ENCODE measurements at regions not wholly inside any gene's neighbourhood (a gene's known extent, or its start where the extent isn't known, plus 50 kb on each side); places are given as distances from the start of the nearest gene placed in this dataset.

DNA sequence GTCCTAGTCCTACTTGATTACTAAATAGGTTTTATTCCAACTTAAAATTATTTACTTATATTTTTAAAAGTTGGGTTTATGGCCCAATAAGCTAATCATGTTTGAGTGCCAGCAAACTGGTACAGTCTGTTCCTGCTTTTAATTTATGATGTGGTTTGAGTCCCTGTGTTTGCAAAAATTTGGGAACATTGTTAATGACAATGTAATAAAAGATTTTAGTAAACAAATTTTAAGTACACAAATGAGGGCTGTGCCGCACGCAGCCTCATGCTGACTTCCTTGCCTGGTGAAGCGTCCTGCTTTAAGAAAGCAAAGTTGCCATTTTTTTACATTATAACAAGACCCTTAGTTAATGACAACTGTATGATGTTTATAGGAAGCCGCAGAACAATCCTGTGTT, 96.8 kb upstream of the MAP1B start:
- no peak for DNase-seq

DNA sequence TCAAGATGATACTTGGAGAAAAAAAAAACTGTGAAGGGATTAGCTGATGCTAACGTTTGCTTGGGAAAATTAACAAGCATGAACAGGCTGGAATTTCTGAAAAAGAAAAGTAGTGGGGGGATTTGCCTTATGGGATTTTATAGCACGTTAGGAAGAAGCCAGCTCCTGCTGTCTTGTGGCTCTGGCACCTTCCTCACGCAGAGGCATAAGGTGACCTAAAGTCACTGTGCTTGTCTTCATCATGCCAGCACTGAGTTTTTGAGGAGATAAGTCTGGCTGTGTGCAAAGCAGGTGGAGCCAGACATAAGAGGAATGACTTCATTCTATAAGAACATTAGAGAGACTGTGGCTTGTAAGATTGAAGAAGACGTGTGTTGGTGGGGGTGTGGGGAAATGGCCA, 94.4 kb upstream of the MAP1B start:
- no peak for DNase-seq

DNA sequence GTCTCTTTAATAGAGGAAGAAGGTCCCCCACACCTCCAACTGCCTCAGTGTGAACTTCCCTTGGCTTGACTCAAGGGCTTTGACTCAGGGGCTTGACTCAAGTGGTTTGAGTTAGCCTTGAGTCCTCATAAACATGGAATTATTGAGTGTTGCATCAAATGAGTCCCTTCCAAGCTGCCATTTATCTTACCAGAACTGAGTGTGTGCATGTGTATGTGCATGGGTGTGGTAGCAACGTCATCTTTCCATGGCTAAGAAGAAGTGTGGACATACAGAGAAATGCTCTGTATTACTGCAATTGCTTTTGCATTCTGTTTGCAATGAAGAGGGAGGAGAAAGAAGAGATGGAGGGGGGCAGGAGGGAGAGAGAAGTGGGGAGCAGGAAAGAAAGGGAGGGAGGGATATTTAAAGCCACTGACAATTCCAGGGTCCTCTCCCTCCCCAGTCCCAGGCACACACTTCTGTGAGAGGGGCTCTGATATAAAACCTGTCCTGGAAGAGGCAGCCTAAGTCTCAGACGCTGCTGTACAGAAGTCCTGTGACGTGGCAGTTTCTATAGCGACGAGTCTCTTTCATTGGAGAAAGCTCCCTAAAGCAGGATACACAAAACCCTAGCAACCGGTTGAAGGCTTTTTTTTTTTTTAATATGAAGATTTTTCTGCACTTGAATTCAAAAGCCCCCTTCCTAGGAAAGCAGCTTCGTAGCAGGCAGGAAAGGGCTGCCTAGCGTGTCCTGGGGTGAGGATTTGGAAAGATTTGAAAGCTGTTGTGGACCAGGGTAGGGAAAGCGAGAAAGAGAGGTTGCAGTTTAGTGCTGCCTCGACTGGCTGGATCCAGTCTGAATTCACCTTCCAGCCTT, 93.3 kb upstream of the MAP1B start:
- DNase-seq, result no peak

DNA sequence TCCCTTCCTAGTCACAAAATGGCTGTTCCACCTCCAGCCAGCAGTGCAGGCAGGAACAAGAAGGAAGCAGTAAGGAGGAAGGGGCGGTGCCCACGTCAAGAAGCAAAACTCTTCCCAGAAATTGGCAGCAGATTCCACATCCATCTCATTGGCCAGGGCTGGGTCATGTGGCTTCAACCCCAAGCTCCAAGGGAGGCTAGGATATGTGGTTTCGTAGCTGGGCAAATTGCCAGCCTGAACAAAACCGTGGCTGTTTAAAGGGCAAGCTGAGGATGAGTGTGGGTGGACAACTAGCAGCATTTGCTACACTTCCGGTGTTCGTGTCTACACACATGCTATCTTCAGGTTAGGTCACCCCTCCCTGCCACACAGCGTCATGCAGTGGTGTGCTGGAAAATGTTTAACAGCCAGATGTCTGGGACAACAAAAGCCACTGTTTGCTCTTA, 92.1 kb upstream of the MAP1B start:
- DNase-seq, result peak; percentile 20 to 22

DNA sequence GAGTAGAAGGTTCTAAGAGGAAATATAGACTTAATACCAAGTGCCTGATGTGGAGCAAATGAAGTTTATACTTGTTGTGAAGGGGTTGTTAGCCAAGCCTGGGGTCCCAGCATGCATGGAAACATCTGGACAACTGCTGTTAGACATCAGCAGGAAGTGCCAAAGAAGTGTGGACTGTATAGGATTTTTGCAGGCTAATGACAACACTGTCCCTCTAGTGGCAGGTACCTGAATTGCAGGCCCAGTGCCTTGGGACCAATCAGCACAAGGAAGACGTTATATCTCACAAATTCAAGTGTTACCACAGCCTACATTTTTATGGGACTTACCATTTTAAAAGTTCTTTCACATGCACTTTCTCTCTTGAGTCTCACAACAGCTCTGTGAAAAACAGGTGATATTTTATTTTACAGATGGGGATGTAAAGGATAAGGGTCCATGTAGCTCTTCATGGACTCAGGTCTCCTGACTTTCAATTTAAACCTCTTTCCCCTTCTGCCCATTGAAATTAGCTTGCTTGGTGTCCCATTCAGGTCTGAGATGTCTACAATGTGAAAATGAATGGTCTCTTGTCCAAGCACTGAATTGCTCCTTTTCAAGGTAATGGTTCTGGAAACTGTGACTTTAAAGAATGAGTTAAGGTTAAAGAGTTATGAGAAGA, 89.0 kb upstream of the MAP1B start:
- DNase-seq, result peak; percentile 77 to 79

DNA sequence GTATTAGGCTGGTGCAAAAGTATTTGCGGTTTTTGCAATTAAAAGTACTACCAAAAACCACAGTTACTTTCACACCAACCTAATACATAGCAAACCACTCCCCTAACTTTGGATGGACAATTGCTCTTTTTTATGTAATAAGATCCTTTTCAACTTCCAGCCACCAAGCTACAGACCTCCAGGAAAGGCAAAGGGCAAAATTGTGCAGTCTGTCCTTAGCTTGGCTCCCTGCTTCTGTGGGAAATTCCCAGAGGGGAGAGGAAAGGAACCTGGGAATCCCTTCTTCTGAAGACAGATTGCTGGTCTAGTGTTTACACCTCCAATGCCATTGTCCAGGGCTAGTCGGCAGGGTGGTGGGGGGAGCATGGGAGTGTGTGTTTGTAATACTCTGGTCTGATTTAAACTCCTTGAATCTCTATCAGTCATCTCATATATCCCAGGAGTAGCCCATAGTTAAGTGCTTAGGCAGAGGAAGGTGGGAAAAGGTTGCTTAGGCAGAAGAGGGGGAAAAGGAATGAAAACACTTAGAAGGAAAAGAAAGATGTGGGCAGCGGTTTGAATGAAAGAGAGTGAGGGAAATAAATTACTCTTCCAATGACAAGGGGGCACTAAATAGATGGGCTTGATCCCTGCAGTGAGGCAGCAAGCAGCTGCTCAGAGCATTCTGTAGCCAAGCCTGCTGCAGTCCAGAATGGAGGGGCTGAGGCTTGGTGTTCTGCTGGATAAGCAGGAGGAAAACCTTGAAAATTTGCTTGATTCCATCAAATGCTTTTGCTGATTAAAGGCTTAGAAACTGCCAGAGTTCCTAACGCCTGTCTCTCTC, 86.9 kb upstream of the MAP1B start:
- no peak for DNase-seq

DNA sequence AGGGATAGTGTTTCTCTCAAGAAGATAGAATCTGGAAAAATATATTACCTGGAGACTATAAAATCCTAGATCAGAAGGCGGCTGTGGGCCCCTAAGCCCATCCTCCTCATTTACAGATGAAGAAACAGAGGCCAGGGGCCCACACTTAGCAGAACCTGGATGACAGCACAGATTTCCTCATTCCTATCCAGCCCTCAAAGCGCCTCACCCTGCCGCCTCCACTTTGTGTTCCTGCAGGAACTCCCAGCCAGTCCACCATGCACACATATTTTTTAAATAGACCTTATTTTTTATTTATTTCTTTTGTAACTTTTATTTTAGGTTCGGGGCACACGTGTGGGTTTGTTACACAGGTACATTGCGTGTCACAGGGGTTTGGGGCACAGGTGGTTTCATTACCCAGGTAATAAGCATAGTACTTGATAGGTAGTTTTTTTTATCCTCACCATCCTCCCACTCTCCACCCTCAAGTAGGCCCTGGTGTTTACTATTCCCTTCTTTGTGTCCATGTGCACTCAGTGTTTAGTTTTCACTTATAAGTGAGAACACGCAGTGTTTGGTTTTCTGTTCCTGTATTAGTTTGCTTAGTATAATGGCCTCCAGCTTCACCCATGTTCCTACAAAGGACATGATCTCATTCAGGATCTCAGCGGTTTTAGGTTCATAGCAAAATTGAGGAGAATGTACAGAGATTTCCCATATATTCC, 85.5 kb upstream of the MAP1B start:
- no peak for DNase-seq

DNA sequence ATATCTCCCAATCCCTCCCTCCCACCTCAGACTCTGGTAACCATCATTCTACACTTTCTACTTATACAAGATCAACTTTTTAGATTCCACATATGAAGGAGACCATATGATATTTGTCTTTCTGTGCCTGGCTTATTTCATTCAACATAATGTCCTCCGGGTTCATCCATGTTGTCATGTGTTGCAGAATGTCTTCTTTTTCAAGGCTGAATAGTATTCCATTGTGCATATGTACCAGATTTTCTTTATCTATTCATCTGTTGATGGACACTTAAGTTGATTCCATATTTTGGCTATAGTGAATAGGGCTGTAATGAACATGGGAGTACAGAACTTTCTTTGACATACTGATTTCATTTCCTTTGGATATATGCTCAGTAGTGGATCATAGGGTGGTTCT, 78.9 kb upstream of the MAP1B start:
- DNase-seq, result no peak

DNA sequence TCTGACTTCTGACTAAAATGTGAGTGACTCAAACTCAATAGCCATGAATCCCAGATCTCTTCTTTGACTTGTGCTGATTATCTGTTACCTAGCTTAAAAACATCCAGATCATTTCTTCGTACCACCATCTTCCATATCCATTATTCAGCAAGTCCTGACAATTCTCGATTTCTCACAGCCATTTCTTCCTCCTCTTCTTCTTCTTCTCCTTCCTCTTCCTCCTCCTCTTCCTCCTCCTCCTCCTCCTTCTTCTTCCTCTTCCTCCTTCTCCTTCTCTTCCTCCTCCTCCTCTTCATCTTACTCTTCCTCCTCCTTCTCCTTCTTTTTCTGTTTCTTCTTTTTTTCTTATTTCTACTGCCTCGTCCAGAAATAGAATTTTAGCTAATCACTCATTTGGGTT, 77.0 kb upstream of the MAP1B start:
- no peak for DNase-seq

DNA sequence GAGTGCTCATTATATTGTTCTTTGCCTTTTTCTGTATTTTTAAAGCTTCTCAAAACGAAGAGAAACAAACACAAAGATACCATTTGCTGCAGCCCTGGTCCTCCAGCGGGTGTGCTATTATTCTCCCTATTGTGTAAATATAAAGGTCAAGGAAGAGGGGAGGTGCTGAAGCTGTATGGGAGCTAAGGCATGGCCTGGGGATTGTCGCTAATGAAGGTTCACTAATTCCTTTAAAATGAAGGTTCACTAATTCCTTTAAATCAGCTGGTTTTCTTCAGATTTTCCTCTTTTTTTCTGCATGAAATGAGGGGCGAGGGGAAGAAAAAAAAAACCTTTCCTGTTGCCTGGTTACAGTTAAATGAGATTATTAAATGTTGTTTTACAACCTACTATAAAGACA, 74.5 kb upstream of the MAP1B start:
- no peak for DNase-seq

DNA sequence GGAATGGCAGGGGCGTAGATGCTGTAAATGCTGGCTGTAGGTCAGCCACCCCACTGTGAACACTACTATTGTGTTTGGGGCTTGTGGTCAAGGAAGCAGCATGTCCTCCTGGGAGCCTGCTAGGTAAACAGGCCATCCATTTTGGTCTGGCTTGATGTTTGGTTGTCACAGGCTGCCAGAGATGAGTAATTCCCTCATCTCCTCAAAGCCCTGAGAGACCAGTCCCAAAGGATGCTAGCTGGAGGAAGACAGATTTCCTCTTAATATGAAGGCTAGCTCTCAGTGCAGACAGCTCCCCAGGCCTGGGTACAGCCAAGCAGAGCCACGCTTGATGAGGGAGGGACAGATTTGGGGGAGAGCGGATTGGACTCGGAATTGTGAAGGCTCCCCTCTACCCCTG, 72.5 kb upstream of the MAP1B start:
- DNase-seq, result no peak

DNA sequence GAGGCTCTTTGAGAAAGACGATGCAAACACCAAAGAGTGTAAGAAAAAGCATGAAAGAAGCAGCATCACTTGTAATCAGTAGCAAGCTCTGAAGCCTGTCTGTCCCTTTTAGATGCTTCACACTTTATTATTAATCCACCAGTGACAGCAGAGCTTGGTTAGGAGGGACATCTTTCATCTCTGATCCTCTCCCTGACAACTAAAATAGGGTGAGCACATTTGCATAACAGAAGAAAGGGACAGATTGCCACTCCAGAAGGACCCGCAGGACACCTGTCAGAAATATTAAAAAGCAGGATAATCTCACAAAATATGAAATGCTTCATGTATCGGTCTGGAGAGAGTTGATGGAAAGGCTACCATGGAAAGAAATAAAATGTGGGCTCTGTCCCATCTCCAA, 71.4 kb upstream of the MAP1B start:
- DNase-seq, result no peak

DNA sequence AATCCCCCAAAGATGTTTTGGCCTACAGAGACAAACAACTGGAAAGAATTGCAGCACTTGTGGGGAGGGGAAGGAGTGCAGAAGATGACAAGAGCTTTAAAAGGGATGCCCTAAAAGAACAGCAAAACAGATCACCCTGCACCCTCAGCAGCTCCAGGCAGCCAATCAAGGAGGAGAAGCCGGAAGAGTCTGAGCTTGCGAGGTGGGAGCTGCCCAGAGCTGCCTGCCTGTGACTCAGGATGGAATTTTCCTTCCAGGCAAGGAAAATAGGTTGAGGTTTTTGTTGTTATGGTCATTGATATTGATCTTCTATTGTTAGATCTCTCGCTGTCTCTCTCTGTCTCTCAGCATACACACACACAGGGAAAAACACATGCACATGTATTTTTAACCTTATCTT, 70.3 kb upstream of the MAP1B start:
- DNase-seq, result no peak

DNA sequence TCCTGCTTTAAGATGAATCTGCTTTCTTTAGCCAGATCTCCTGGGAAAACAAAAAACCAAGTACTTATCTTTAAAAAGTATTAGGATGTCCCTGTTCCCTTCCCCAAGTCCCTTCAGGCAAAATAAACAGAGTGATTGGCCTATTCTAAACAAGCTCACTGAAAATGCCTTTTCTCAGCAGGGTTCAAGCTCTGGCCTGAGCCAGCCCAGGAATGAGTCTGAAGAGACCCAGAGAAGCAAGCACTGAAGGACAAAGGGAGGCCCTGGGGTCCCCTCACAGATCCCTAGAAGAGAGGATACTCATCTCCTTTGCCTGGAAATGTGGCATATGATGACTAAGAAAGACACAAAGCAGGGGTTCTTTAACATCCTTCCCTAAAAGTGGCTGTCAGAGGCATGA, 66.8 kb upstream of the MAP1B start:
- DNase-seq, result no peak

DNA sequence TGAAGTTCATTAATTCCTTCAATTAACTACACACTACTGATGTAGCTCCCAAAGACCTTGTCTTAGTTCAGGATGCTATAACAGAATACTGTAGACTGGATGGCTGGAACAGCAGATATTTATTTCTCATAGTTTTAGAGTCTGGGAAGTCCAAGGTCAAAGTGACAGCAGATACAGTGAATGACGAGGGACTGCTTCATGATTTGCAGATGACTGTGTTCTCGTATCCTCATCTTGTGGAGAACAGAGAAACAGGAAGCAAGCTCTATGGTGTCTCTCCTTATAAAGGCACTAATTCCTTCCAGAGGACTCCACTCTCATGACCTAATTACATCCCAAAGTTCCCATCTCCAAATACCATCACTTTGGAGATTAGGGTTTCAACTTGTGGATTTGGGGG, 65.6 kb upstream of the MAP1B start:
- DNase-seq, result no peak

DNA sequence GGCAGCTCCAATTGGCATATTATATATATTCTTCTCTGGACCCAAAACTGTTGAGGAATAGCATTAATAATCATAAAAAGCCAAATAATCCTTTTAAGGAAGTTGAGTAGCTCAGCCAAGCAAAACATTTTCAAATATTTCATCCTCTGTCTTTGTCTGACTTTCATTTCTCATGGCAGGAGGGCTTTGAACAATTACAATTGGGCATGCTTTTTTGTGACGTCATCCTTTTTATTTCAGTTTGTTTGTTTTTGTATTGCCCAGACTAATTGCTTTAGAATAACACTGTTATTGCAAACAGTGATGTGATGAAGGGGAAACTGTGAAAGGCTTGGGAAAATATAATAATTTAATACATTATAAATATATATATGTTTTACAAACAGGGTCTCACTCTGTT, 65.2 kb upstream of the MAP1B start:
- DNase-seq, result no peak

DNA sequence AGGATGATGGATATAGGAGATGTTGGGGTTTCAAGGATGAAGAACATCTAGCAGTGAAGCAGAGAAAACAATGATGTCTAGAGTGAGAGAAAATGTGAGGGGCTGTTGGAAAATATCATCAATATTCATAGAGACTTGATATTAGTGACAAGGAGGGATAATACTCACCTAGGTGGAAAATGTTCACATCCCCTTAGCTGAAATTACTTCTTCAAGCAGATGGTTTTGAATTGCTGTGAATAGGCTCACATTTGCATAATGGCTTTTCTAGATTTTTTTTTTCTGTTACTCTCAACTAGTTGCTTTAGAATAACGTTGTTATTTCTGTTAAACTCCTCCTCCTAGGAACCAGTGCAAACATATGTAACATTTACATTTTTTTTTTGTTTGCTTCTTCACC, 61.6 kb upstream of the MAP1B start:
- DNase-seq, result no peak

DNA sequence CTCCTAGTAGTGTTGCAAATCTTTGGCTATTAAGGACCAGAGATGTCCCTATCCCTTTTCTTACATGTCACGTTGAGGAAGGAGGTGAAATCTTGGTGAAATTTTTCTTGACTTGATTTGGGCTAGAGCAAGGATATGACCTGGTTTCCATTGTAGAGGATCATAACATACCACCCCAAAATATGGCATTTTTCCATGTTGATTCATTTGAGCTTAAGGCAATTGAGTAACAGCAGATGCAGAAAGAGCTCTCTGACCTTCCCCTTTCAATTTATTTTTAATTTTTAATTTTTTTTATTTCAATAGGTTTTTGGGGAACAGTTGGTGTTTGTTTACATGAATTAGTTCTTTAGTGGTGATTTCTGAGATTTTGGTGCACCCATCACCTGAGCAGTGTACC, 61.2 kb upstream of the MAP1B start:
- DNase-seq, result no peak

DNA sequence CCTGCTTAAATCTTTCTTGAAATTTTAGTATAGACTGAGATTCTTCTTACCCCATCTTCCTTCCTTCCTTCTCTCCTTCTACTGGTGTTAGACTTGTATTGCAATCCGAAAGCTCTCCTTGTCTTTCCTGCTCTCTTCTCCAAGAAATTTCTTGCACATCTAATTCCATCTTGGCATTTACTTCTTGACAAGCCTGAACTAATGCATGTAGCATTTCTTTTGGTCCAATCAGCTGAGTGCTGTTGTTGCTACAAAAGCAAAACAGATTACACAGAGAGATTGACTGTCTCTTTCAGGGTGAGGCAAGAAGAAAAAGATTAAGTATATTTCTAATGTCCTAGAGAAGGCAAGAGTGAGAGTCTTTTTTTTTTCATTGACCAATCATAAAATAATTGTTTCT, 51.6 kb upstream of the MAP1B start:
- no peak for DNase-seq

Data from activated T-cell treated with anti-CD3 and anti-CD28 coated beads, Interleukin-2, amount 50 U/mL, for 48 hours (primary cell).